Hepatocyte (in vitro differentiated cells): ENCODE measurements at regions not wholly inside any gene's neighbourhood (a gene's known extent, or its start where the extent isn't known, plus 50 kb on each side); places are given as distances from the start of the nearest gene placed in this dataset.

Source experiments
- EZH2phosphoT487 ChIP-seq: fragments of 200-600 bp; sonication (generic); IDR thresholded peaks from one replicate; pipeline ENCODE4 v1.6.1; 2018; ENCODE audit warnings: antibody characterized with exemption, mild to moderate bottlenecking, low read depth, moderate library complexity; ENCODE audit not compliant: unreplicated experiment, severe bottlenecking
- TF ChIP-seq, protein P1 (sequence below): fragments of 200-600 bp; sonication (generic); IDR thresholded peaks from 2 replicates; pipeline ENCODE4 v1.5.1; 2016; ENCODE audit warnings: antibody characterized with exemption, mild to moderate bottlenecking; ENCODE audit not compliant: poor library complexity

DNA sequence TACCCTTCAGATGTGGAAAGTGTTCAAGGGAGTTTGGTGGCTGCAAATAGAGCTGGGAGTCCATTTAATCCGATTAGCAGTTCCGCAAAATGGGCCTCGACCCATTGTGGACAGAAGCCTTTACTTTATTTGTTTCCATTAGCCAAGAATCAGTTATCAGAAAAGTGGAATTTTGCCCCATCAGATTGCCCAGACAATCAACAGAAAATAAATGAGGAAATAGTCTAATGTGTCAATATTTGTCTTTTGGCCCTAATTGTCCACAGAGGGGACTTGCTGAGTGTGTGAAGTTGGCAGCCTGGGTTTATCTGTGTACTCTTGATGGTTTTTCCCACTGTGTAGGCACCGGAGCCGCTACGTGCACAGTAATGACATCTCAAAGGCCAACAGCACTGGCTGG lies 134.3 kb downstream of the LINC00237 start:
- TF ChIP-seq, protein P1, sequence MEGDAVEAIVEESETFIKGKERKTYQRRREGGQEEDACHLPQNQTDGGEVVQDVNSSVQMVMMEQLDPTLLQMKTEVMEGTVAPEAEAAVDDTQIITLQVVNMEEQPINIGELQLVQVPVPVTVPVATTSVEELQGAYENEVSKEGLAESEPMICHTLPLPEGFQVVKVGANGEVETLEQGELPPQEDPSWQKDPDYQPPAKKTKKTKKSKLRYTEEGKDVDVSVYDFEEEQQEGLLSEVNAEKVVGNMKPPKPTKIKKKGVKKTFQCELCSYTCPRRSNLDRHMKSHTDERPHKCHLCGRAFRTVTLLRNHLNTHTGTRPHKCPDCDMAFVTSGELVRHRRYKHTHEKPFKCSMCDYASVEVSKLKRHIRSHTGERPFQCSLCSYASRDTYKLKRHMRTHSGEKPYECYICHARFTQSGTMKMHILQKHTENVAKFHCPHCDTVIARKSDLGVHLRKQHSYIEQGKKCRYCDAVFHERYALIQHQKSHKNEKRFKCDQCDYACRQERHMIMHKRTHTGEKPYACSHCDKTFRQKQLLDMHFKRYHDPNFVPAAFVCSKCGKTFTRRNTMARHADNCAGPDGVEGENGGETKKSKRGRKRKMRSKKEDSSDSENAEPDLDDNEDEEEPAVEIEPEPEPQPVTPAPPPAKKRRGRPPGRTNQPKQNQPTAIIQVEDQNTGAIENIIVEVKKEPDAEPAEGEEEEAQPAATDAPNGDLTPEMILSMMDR: no peak
- TF ChIP-seq EZH2phosphoT487: no peak
